Ovary (tissue), 3 donors: ENCODE measurements at regions not wholly inside any gene's neighbourhood (a gene's known extent, or its start where the extent isn't known, plus 50 kb on each side); places are given as distances from the start of the nearest gene placed in this dataset.

Source experiments
- EP300 ChIP-seq: sonication (generic); formaldehyde crosslinking; IDR thresholded peaks from one replicate; pipeline ENCODE4 v1.6.1; 2017; ENCODE audit warnings: antibody characterized with exemption
- POLR2A ChIP-seq: fragments of 450-650 bp; IDR thresholded peaks from one replicate; pipeline ENCODE4 v1.6.1; 2017; ENCODE audit warnings: antibody characterized with exemption, mild to moderate bottlenecking, moderate library complexity
- TF ChIP-seq, protein P1 (sequence below), 3 donors: fragments of 450-650 bp in 2 of 3; fragments of 200-600 bp in 1 of 3; IDR thresholded peaks; one replicate each; pipeline versions ENCODE4 v1.5.1 to v1.8.0; 2016 to 2022; ENCODE audit warnings: antibody characterized with exemption in 3 of 3, mild to moderate bottlenecking in 1 of 3
- donor health status: DM: no; HTN: no; CAD: no.

DNA sequence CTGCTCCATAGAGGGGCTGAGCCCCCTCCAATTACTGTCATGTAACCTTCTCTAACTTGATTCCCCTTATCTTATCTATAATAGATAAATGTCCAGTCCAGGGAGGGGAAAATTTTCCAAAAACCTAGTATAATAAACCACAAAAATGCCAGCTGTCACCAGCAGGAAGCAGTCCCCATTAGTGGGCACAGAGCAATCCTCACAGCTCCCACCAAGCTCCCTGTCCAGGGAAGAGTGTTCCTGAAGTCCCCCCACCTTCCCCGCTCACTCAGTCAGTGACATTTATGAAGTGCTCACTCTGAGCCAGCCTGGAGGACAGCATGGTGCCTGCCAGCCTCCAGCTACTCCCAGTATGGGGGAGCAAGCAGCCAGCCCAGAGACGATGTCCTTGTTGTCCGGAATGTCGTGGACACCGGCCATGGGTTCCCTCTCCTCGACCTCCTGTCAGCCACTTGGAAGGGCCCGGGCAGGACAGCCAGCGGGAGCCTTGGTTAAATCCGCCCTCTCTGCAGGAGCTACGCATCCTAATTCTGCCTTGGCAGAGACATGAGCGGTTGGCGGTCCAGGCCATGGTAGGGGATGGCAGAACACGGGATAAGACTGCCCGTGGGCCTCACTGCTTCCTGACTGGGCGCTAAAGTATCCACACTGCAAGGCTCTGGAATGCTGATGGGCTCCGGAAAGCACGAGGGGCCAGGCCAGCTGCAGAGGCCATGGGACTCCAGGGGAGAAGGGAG is 102.0 kb upstream of the CDH5 start:
- TF ChIP-seq, protein P1, sequence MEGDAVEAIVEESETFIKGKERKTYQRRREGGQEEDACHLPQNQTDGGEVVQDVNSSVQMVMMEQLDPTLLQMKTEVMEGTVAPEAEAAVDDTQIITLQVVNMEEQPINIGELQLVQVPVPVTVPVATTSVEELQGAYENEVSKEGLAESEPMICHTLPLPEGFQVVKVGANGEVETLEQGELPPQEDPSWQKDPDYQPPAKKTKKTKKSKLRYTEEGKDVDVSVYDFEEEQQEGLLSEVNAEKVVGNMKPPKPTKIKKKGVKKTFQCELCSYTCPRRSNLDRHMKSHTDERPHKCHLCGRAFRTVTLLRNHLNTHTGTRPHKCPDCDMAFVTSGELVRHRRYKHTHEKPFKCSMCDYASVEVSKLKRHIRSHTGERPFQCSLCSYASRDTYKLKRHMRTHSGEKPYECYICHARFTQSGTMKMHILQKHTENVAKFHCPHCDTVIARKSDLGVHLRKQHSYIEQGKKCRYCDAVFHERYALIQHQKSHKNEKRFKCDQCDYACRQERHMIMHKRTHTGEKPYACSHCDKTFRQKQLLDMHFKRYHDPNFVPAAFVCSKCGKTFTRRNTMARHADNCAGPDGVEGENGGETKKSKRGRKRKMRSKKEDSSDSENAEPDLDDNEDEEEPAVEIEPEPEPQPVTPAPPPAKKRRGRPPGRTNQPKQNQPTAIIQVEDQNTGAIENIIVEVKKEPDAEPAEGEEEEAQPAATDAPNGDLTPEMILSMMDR (IDR thresholded peaks at IDR 0.05) = no peak
- no peak for TF ChIP-seq POLR2A
- no peak for TF ChIP-seq EP300
